ENCODE measurements at regions not wholly inside any gene's neighbourhood (a gene's known extent, or its start where the extent isn't known, plus 50 kb on each side); places are given as distances from the start of the nearest gene placed in this dataset.

DNA sequence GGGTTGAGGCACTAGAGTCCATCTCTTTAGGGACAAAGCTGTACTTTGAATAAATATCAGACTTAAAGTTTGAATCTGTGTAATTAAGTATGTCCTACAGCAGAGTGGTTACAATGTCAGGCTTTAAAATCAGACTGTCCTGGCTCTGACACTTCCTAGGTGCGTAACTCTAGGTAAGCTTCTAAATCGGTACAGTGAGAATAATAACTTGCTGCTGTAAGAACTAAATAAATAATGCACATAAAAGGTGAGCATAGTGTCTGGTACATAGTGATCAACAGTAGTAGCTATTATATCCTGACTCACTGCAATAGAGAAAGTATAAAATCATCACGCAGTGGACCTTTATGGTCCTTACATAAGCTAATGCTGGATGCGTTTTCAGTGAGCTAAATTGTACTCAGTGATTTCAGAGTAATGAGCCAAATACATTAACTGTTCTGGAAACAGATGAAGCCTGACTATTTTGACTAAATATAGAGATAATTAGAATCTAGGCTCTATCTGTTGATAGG, 72.2 kb upstream of the PDK4 start:
- Histone ChIP-seq H3K27ac (ENCODE audit: extremely low read length, insufficient read depth, low read length) (no peak overlapping the region), H3K9me3 (ENCODE audit: low read length) (no peaks in the 10 kb centered on the region), H3K27me3 (ENCODE audit: control insufficient read depth in 1 of 2, insufficient read depth in 2 of 2, low read length in 2 of 2) (no peaks in the 10 kb centered on the region; a peak in 1 of 5 replicates), H4K20me1 (ENCODE audit: insufficient read depth, low read length) (no peaks in the 10 kb centered on the region), H3K4me1 (ENCODE audit: insufficient read depth, low read length) (no peaks in the 10 kb centered on the region), H3K9ac (ENCODE audit: insufficient read depth, low read depth, low read length) (no peak overlapping the region), H3K79me2 (ENCODE audit: insufficient read depth, low read length) (no peaks in the 10 kb centered on the region), H3K4me2 (ENCODE audit: low read depth, low read length) (no peak overlapping the region), H3K4me3 (replicated peaks in 1 of 3; ENCODE audit: insufficient read depth in 1 of 3, low read depth in 2 of 3, low read length in 3 of 3) (no peak overlapping the region), H2AFZ (ENCODE audit: low read length) (no peak overlapping the region), H3K36me3 (replicated peaks in 1 of 2; ENCODE audit: control insufficient read depth in 1 of 2, insufficient read depth in 2 of 2, low read length in 2 of 2) (no peaks in the 10 kb centered on the region)
- TF ChIP-seq PHF8 (CRISPR knock-in tag; IDR thresholded peaks at IDR 0.05) (no peak), ZNF296 (CRISPR knock-in tag; conservative IDR thresholded peaks at IDR 0.05) (no peak), RARG (CRISPR knock-in tag; IDR thresholded peaks at IDR 0.05; ENCODE audit: low read depth) (no peak)
- TF ChIP-seq, protein P1, sequence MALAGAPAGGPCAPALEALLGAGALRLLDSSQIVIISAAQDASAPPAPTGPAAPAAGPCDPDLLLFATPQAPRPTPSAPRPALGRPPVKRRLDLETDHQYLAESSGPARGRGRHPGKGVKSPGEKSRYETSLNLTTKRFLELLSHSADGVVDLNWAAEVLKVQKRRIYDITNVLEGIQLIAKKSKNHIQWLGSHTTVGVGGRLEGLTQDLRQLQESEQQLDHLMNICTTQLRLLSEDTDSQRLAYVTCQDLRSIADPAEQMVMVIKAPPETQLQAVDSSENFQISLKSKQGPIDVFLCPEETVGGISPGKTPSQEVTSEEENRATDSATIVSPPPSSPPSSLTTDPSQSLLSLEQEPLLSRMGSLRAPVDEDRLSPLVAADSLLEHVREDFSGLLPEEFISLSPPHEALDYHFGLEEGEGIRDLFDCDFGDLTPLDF (CRISPR knock-in tag; IDR thresholded peaks at IDR 0.05) = no peak
- BruUV-seq (replicated peaks) = no TSS peak
- DNase-seq (ENCODE audit: low spot score) (no peak), FAIRE-seq (no peak), ATAC-seq (no peak)
- ChIA-PET POLR2A (no interaction called here), CTCF (ENCODE audit: low intra/inter-chr PET ratio, low total read pairs) (no interaction called here)
- WGBS (ENCODE audit: low lambda C conversion rate) = 64% methylated on average over 4 of the region's 4 CpGs
- intact Hi-C loops (cut with micrococcal nuclease; ENCODE audit: unreplicated experiment) = no loop called here
- in situ Hi-C loops (cut with HindIII; ENCODE audit: extremely low pct_ligation_motif_present, low pct_unique_long_range_greater_than_20kb) = no loop called here

- no peaks in the 10 kb centered on the region for H3K27me3 ChIP-seq (ENCODE audit: control insufficient read depth in 1 of 2, insufficient read depth in 2 of 2, low read length in 2 of 2)
- ChIA-PET CTCF (ENCODE audit: low intra/inter-chr PET ratio, low total read pairs) (no interaction called here), POLR2A (no interaction called here)
- H3K9ac ChIP-seq (ENCODE audit: insufficient read depth, low read depth, low read length) = no peak overlapping the region
- in situ Hi-C loops (cut with HindIII; ENCODE audit: extremely low pct_ligation_motif_present, low pct_unique_long_range_greater_than_20kb) (no loop called here), intact Hi-C loops (cut with micrococcal nuclease; ENCODE audit: unreplicated experiment) (no loop called here)
- no peak for DNase-seq (ENCODE audit: low spot score)
- no peak for FAIRE-seq
- no peak overlapping the region for H3K4me2 ChIP-seq (ENCODE audit: low read depth, low read length)
- H3K36me3 ChIP-seq (replicated peaks in 1 of 2; ENCODE audit: control insufficient read depth in 1 of 2, insufficient read depth in 2 of 2, low read length in 2 of 2) = no peaks in the 10 kb centered on the region
- no peak overlapping the region for H3K4me3 ChIP-seq (replicated peaks in 1 of 3; ENCODE audit: insufficient read depth in 1 of 3, low read depth in 2 of 3, low read length in 3 of 3)
- WGBS (ENCODE audit: low lambda C conversion rate) = 0% methylated on average over 1 of the region's 1 CpG
- no peak overlapping the region for H2AFZ ChIP-seq (ENCODE audit: low read length)
- peaks cover 5% of the 10 kb centered on the region; the same call in 1 of the 2 replicates for H3K4me1 ChIP-seq (ENCODE audit: insufficient read depth, low read length)
- H3K9me3 ChIP-seq (ENCODE audit: low read length) = no peaks in the 10 kb centered on the region
- no peaks in the 10 kb centered on the region for H3K79me2 ChIP-seq (ENCODE audit: insufficient read depth, low read length)
- ATAC-seq = no peak
- no peaks in the 10 kb centered on the region for H4K20me1 ChIP-seq (ENCODE audit: insufficient read depth, low read length)
- BruUV-seq (replicated peaks) = no TSS peak
- H3K27ac ChIP-seq (ENCODE audit: extremely low read length, insufficient read depth, low read length) = no peak overlapping the region
- TF ChIP-seq TGIF2 (CRISPR knock-in tag; IDR thresholded peaks at IDR 0.05) (no peak), NFKBIZ (CRISPR knock-in tag; IDR thresholded peaks at IDR 0.05) (no peak), GATA4 (IDR thresholded peaks at IDR 0.05; ENCODE audit: borderline replicate concordance, low read depth) (no peak), FOSL2 (CRISPR knock-in tag; IDR thresholded peaks at IDR 0.05) (no peak), CCDC6 (CRISPR knock-in tag; IDR thresholded peaks at IDR 0.05) (no peak), IRF9 (CRISPR knock-in tag; IDR thresholded peaks at IDR 0.05; ENCODE audit: borderline replicate concordance) (no peak)
- TF ChIP-seq, protein P2, sequence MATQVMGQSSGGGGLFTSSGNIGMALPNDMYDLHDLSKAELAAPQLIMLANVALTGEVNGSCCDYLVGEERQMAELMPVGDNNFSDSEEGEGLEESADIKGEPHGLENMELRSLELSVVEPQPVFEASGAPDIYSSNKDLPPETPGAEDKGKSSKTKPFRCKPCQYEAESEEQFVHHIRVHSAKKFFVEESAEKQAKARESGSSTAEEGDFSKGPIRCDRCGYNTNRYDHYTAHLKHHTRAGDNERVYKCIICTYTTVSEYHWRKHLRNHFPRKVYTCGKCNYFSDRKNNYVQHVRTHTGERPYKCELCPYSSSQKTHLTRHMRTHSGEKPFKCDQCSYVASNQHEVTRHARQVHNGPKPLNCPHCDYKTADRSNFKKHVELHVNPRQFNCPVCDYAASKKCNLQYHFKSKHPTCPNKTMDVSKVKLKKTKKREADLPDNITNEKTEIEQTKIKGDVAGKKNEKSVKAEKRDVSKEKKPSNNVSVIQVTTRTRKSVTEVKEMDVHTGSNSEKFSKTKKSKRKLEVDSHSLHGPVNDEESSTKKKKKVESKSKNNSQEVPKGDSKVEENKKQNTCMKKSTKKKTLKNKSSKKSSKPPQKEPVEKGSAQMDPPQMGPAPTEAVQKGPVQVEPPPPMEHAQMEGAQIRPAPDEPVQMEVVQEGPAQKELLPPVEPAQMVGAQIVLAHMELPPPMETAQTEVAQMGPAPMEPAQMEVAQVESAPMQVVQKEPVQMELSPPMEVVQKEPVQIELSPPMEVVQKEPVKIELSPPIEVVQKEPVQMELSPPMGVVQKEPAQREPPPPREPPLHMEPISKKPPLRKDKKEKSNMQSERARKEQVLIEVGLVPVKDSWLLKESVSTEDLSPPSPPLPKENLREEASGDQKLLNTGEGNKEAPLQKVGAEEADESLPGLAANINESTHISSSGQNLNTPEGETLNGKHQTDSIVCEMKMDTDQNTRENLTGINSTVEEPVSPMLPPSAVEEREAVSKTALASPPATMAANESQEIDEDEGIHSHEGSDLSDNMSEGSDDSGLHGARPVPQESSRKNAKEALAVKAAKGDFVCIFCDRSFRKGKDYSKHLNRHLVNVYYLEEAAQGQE (IDR thresholded peaks at IDR 0.05; ENCODE audit: borderline replicate concordance in 1 of 2, low read depth in 1 of 2, low read length in 2 of 2) = no peak
- TF ChIP-seq, protein P3, sequence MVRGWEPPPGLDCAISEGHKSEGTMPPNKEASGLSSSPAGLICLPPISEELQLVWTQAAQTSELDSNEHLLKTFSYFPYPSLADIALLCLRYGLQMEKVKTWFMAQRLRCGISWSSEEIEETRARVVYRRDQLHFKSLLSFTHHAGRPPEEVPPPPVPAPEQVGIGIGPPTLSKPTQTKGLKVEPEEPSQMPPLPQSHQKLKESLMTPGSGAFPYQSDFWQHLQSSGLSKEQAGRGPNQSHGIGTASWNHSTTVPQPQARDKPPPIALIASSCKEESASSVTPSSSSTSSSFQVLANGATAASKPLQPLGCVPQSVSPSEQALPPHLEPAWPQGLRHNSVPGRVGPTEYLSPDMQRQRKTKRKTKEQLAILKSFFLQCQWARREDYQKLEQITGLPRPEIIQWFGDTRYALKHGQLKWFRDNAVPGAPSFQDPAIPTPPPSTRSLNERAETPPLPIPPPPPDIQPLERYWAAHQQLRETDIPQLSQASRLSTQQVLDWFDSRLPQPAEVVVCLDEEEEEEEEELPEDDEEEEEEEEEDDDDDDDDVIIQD (CRISPR knock-in tag; IDR thresholded peaks at IDR 0.05; ENCODE audit: low read depth) = no peak
These were observed 66.7 kb upstream of the PDK4 start for GRCh38 chr7:95662987-95663386.
